Neural progenitor cell (in vitro differentiated cells): ENCODE measurements at regions not wholly inside any gene's neighbourhood (a gene's known extent, or its start where the extent isn't known, plus 50 kb on each side); places are given as distances from the start of the nearest gene placed in this dataset.

Experiments used
- CTCF ChIP-seq: fragments of 200-600 bp; sonication (generic); IDR thresholded peaks from 2 replicates; pipeline ENCODE4 v1.5.1; 2017; ENCODE audit warnings: antibody characterized with exemption, mild to moderate bottlenecking
- EZH2 ChIP-seq: fragments of 200-600 bp; sonication (generic); IDR thresholded peaks from 2 replicates; pipeline ENCODE4 v1.6.1; 2017; ENCODE audit warnings: antibody characterized with exemption, mild to moderate bottlenecking, moderate library complexity
- EZH2phosphoT487 ChIP-seq: fragments of 200-600 bp; sonication (generic); IDR thresholded peaks from 2 replicates; pipeline ENCODE4 v1.6.1; 2017; ENCODE audit warnings: antibody characterized with exemption

- TF ChIP-seq CTCF (no peak), EZH2phosphoT487 (no peak), EZH2 (no peak)
Observed at GRCh38 chr6:66522864-66523263, 815.8 kb upstream of the EYS start.
